GM19324 (cell line): ENCODE measurements at regions not wholly inside any gene's neighbourhood (a gene's known extent, or its start where the extent isn't known, plus 50 kb on each side); places are given as distances from the start of the nearest gene placed in this dataset.
"Not testable (repeated sequence)": the region's sequence is repeated elsewhere in the genome, so short reads cannot be mapped to it uniquely, and the experiment has no call there.

Experiments used
- ATAC-seq: cut with Tn5 transposase; IDR thresholded peaks from one replicate; pipeline ENCODE4 v1.9.1; 2021; ENCODE audit warnings: mild to moderate bottlenecking, moderate library complexity; ENCODE audit not compliant: unreplicated experiment, low FRiP score

DNA sequence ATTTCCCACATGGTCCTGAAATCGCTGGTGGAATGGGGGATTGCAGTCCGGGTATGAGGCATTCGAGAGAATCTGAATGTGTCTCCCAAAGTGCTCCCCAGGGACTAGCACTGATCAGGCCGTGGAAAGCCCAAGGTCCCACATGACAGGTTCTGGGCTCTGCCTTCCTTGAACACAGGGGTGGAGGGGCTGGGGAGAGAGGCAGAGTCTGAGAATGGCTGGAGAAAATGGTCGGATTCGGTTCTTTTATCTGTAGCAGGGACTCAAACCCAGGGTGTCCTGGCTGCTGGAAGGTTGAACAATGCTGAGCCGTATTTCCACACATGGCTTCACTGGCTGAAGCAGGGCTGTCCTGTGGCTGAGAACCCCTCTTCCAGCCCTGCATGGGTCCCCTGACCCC, 122.7 kb upstream of the SULF2 start:
- ATAC-seq = not testable (repeated sequence)

DNA sequence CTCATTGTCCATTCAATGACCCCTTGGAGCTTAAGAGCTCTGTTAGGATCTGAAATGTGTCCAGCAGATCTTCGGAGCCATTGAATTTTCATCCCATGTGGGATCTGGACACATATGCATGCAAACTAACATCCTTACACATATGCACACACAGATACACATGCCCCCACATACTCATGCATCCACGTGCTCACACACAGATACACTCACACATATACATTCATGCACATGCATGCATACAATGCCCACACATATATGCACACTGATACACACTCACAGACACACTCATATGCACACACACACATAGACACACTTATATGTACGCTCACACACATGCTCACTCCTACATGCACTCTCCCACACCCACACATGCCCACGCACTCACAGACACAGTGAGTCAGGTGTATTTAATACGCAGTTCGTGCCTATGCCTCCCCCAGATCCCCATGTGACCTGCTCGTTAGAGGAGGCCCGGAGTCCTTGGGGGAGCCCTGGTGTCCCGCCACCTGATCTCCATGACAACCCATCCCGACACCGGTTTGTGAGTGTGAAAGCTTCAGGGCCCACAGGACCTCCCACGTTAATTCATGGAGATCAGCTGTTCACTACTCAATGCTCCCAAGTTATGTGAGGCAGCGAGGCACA, 121.9 kb upstream of the SULF2 start:
- ATAC-seq = no peak

DNA sequence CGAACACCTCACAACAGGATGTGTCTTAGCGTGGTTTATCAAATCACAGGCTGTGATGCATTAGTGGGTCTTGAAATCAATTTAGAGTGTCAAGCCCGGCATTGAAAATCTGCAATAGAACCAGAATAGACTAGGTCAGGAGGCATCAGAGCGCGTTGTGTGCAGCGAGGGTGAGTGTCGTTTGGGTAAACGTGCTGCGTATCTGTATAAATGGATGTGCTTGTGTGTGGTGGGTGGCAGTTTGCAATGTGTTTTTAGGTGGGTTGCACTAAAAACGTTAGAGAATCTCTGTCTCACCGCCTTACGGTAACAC, 121.0 kb upstream of the SULF2 start:
- ATAC-seq = no peak

DNA sequence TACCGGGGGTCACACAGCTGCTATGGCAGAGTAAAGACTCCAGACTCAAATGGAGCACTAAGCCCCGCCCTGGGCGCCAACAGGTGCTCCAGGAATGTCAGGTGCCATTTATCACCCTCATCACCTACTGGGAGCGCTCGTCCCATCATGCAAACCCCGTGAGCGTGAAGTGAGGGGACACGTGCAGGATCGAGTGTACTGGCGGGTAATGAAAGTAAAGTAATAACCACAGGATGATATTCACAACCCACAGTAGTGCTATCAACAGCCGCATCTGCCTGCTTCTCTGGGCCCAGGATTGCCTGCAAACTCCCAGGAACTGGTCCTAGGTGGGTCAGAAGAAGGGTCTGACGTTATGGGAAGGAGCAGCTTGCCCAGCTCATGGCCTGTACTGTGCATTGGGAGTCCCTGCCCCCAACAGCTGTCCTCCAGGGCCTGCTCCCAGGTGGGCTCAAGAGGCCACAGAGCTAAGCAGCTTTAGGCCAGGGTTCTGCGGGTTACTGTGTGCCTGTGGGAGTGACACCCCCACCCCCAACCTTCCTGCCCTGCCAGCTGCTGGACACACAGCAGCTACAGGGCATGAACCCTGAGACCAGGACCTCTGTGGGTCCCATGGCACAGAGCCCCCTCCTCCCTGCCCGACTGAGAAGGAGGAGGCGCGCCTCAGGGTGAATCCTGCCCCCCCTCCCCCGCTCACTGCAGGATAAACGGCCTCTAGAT, 120.5 kb upstream of the SULF2 start:
- ATAC-seq = no peak

- ATAC-seq = not testable (repeated sequence)
These were observed 117.7 kb upstream of the SULF2 start for GRCh38 chr20:47903009-47903408.

- ATAC-seq = not testable (repeated sequence)
These were observed 114.0 kb upstream of the SULF2 start for GRCh38 chr20:47899313-47899712.

DNA sequence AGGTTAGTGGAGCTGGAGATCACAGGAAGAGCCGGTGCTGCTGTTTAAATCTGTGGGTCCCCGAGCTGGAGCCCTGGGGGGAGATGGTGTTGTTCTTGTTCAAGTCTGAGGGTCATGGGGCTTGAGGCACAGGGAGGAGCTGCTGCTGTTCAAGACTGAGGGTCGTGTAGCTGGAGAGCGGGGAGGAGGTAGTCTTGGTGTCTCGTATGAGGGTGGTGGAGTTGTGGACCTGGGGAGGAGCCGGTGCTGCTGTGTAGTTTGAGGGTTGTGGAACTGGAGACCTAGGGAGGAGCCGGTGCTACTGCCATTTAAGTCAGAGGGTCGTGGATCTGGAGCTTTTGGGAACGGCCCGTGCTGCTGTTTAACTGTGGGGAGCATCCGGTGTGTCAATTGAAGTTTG, 112.2 kb upstream of the SULF2 start:
- no peak for ATAC-seq

- ATAC-seq = not testable (repeated sequence)
These were observed 107.4 kb upstream of the SULF2 start for GRCh38 chr20:47892681-47893080.

DNA sequence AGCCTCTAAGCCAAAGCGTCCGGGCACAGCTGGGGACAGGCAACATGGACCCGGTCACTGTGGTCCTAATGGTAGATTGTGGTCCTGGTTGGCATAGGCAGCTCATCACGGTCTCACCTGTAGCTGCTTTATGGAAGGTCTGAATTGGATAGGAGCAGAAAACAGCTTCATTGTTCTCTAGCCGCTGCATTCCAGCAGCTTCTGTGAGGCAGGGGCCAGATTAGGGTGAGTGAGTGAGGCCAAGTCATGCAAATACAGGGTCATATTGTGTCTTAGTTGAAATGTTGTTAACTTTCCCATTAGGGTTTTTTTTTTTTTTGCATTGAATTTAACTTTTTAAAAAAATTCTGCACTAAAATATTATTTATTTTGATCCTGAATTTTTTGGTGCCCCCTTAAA, 105.4 kb upstream of the SULF2 start:
- not testable (repeated sequence) for ATAC-seq

DNA sequence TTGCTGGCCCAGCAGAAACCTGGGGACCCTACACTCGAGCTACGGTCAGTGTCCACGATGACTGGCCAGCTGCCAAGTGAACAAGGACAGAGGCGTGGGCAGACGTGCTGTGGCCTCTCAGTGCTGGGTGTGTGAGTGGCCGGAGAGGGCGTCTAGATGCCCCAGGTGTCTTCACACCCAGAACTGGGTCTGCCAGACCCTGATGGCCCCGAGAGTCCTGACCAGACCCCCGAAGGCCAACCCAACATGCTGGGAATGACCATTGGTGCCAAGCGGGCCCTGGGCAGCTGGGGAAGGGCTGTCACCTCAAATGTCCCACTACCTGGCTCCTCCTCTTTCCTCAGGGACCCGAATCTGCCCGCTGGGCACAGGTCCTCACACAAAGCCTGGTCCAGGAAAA, 104.5 kb upstream of the SULF2 start:
- not testable (repeated sequence) for ATAC-seq

DNA sequence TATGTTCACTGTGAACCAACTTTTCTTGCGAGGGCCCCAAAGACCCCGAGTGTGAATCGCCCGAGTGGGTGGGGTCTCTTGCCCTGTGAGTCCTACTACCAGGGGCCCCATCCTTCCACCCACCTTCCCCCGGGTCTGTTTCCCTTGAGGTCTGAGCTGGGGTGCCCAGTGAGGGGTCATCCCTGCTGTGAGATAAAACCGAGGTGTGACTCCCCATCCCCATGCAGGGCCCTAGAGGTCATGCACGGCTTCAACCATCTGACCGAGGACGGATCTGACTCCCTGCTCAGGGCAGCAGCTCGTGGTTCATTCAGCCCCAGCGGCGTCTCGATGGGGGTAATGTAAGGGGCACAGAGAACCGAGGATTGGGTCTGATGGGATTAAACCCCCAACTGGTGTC, 103.1 kb upstream of the SULF2 start:
- no peak for ATAC-seq

DNA sequence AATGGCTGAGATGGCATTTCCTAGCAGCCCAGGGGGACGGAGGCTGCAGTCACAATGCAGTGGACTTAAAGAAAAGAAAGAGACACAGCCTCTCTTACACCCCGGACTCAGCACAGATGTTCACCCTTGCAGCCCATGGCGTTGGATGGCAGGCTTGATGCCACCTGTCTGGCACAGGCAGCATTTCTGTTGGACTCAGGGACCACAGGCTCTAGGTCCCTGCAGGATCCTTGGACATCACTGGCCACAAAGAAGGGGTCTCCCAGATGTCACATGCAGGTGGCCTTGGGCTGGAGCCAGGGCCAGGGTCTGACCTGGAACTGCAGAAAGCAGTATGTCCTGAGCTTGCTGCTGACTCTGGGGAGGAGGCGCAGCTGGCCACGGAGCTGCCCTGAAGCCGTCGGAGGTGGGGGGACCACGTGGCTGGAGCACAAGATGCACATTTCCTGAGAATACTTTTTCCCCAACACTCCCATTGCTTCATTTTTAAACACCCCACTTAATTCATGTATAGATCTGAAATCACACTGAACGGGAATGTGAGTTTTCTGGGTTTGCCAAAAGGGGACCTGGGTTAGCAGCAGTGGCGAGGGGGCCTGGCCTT, 102.3 kb upstream of the SULF2 start:
- no peak for ATAC-seq

GRCh38 chr20:47887064-47887463, 101.8 kb upstream of the SULF2 start:
- no peak for ATAC-seq

DNA sequence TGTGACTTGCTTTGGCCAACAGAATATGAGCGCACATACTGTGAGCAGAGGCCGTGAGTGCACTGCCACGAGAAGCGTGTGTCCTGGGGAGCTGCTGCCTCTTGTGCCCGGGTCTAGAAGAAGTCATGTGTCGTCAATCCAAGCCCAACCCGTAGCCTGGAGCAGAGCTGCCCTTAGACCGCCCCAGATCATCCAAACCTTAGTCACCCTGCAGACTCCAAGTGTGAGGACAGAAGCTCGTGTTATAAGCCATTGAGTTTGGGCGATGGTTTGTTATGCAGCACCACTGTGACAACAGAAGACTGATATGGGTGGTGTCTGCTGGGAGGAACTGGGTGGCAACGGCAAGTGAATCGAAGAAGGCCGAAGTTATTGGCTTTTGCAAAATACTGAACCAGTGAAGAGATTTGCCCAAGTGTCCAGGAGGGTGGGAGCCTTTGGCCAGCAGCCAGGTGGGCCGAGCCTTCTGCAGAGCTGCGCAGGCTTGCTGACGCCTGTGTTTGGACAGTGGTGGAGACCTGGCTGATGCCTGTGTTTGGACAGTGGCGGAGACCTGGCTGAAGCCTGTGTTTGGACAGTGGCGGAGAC, 101.3 kb upstream of the SULF2 start:
- ATAC-seq = no peak

- ATAC-seq = no peak
These were observed 100.7 kb upstream of the SULF2 start for GRCh38 chr20:47885909-47886453.

GRCh38 chr20:47883940-47884339, 98.7 kb upstream of the SULF2 start:
- not testable (repeated sequence) for ATAC-seq

GRCh38 chr20:47883186-47883585, 97.9 kb upstream of the SULF2 start:
- ATAC-seq = no peak

- ATAC-seq = no peak
These were observed 94.5 kb upstream of the SULF2 start for GRCh38 chr20:47879771-47880170.

- ATAC-seq = no peak
These were observed 93.3 kb upstream of the SULF2 start for GRCh38 chr20:47878601-47879027.

DNA sequence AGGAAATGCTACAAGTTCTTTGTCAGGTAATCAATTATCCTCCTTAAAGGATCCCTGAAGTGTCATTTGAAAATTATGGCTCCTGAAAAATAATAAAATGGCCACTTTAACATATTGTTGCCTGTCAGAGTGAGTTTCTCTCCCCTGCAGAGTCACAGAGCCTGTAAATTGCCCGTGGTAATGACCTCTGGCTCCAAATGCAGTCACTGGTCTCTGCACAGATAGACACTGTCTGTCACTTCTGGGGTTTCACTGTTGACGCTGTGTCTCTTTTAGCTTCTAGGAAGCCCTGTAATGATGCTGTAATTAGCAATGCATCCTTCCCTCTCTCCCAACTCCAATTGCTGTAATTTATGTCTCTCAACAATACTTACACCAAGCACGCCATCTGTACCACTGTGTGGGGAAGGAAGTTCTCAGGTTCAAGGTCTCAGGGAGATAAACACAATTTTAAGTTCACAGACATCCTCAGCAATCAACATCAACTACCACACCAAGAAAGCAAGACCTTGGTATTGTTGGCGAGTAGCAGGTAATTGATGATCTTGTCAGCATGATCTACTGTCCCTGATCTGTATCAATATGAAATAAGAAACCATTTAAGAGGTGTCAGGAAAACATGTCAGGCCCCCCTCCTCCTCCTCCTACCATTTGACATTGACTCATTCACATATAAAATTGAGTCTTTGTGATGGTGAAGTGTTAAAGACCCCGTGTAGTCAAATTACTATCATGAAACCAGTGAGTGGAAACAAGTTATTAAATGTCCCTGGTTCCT, 91.2 kb upstream of the SULF2 start:
- ATAC-seq = no peak
